ENCODE measurements at regions not wholly inside any gene's neighbourhood (a gene's known extent, or its start where the extent isn't known, plus 50 kb on each side); places are given as distances from the start of the nearest gene placed in this dataset.

DNA sequence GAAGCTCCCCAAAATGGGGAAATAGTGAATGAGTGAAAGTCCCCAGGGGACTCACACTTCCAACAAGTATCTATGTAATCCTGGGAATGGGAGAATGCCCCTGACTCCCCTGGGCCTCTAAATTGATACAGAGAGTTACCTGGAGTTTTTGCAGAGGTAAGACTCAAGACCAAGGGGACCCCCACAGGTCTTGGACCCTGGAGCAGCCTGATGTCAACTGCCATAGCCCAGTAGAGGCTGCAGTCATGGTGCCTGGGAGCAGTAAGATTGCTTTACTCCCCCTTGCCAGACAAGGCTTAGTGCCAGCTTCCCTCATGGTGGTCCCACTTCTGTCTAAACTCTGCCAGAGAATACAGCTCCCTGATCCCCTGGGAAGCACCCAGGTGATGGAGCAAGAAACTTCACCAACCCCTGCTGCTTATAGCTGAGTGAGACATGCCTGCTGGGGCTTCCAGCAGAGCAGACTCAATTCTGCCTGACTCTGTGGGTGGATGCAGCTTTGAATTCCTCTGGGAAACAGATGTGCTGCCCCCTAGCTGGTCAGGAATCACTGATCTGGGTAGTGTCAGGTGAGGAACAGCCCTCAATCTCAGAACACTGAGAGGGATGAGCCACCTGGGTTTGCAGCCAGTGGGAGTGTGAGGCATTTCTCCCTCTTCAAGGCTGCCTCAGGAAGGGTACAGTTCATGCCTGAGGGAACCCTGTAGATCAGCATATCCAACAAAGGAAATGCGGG is 485.9 kb downstream of the NSUN3 start:
- H3K27ac ChIP-seq: no peak overlapping the region
- TF ChIP-seq CTCF (conservative IDR thresholded peaks at IDR 0.05): no peak

DNA sequence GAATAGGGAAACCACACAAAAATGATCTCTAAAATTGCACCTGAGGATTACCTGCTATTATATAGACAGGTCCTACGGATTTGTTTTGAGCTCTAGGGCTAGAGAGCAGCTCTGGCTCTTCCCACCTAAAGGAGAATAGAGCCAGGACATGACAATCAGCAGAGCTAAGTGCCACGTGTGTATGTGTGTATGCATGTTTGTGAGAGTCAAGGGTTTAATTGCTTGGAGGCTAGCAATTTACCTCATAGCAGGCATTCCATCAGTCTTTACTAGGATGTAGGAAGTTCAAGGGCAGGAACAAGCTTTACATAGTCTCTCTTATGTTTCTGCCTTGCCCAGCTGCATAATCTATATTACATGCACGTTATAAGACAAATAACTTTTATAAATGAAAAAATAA is 498.2 kb downstream of the NSUN3 start:
- H3K27ac ChIP-seq: no peak overlapping the region
- no peak for TF ChIP-seq CTCF (conservative IDR thresholded peaks at IDR 0.05)

DNA sequence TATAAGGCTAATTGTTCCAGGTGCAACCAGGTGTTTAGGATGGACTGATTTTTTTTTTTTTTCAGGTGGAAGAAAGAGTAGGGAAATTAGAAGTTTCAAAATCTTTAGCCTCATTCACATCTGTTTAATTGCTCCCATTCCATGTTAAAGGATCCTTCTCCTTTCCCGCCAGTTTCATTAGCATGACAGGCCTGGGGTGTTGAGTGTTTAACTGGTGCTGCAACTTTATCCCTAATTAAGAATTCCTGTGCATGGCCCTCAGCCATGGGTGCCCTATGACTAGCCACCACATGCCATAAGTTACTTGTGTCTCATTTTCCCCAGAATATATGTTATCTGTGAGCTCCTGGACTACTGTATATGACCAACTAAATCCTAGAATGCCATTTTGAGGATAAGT is 501.4 kb downstream of the NSUN3 start:
- no peak for TF ChIP-seq CTCF (conservative IDR thresholded peaks at IDR 0.05)
- no peak overlapping the region for H3K27ac ChIP-seq

GRCh38 chr3:94568041-94568440 is 505.2 kb downstream of the NSUN3 start:
- TF ChIP-seq CTCF (conservative IDR thresholded peaks at IDR 0.05): no peak
- H3K27ac ChIP-seq: no peak overlapping the region

DNA sequence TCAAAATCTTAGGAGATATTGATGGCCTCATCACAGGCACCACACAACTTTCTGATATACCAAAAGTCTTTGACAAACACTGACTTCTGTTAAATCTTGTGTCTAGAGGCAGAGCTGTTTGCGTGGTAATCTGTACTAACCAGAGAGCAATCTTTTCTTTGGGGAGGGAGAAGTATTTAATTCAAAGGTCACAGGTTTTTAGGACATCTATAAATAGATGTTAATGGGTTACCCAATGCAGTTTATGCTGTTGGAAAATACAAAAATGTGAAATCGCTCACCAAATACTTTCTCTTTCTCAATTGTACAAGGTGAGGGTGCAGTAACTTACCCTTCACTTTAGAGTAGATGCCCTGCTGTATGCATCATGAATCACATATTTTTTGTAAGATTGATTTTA is 510.5 kb downstream of the NSUN3 start:
- TF ChIP-seq CTCF (conservative IDR thresholded peaks at IDR 0.05): no peak
- H3K27ac ChIP-seq: no peak overlapping the region

DNA sequence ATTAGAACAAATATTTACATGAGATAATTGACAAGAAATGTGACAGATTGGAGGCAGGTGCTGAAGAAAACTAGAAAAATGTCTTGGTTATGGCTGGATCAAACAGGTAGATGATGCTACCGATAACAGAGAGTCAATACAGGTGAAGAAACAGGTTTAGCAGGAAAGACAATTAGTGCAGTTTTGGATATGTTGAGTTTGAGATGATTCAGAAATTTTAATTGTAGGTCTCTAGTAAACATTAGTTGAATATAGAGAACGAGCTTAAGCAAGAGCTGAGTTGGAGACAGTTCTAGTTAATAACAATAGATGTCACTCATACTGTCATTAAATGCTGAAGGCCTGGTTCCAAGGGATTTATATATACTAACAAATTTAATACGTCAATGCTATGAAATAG is 524.4 kb downstream of the NSUN3 start:
- no peak for TF ChIP-seq CTCF (conservative IDR thresholded peaks at IDR 0.05)

GRCh38 chr3:94593526-94594150 is 530.8 kb downstream of the NSUN3 start:
- TF ChIP-seq CTCF (conservative IDR thresholded peaks at IDR 0.05): no peak
- peak overlapping the region; percentile 80 for H3K27ac ChIP-seq

More for the DNA sequence above, 524.4 kb downstream of the NSUN3 start:
- H3K27ac ChIP-seq: peak overlapping the region; percentile 80
